B cell (primary cell): ENCODE measurements at regions not wholly inside any gene's neighbourhood (a gene's known extent, or its start where the extent isn't known, plus 50 kb on each side); places are given as distances from the start of the nearest gene placed in this dataset.

ENCODE experiments used
- ATAC-seq: fragments of 200-7000 bp; cut with Tn5 transposase; one replicate; pipeline ENCODE4 v1.10.0; 2021; ENCODE audit warnings: low read depth, mild to moderate bottlenecking, moderate number of reproducible peaks, moderate library complexity
- CTCF ChIA-PET: fragments of 350-600 bp; sonication (Branson Sonifier 250); formaldehyde crosslinking; loops from one replicate; lab custom pipeline; 2021; ENCODE audit warnings: antibody characterized with exemption, inconsistent platforms; lab: Charles Lee
- POLR2A ChIA-PET: fragments of 350-600 bp; sonication (Branson Sonifier 250); formaldehyde crosslinking; loops from one replicate; lab custom pipeline; 2021; ENCODE audit warnings: antibody characterized with exemption; lab: Charles Lee
- DNase-seq: peaks from one replicate; pipeline ENCODE4 v3.0.0; 2013
- H2AFZ ChIP-seq: 2 replicates; pipeline ENCODE4 v1.6.1; 2012; ENCODE audit warnings: mild to moderate bottlenecking, low read depth, low read length; ENCODE audit not compliant: insufficient read depth, poor library complexity, severe bottlenecking
- H3K27ac ChIP-seq, 2 donors: 1 replicate in 1 of 2; 2 replicates in 1 of 2; pipeline ENCODE4 v1.5.1; 2012 to 2013; ENCODE audit warnings: low read length in 2 of 2, mild to moderate bottlenecking in 2 of 2, moderate library complexity in 1 of 2
- H3K27me3 ChIP-seq, 4 experiments: fragments of 200-600 bp in 1 of 4; sonication (generic) in 1 of 4; replicated peaks in 1 of 4; 1 replicate in 2 of 4; 2 replicates in 2 of 4; pipeline versions ENCODE4 v1.6.1 to v1.7.0; 2013 to 2016; ENCODE audit warnings: low read length in 3 of 4, mild to moderate bottlenecking in 2 of 4, mixed read lengths in 1 of 4, moderate library complexity in 1 of 4; ENCODE audit not compliant: insufficient read depth in 4 of 4, control insufficient read depth in 3 of 4; ENCODE audit errors: control extremely low read depth in 1 of 4
- H3K36me3 ChIP-seq, 2 experiments: replicated peaks in 1 of 2; 1 replicate in 1 of 2; 2 replicates in 1 of 2; pipeline versions ENCODE4 v1.6.1 to v1.7.1; 2013; ENCODE audit warnings: low read length in 1 of 2; ENCODE audit not compliant: insufficient read depth in 2 of 2, control insufficient read depth in 1 of 2; ENCODE audit errors: control extremely low read depth in 1 of 2, extremely low read depth in 1 of 2
- H3K4me1 ChIP-seq, 2 donors: fragments of 200-600 bp in 1 of 2; sonication (generic) in 1 of 2; 1 replicate in 1 of 2; 2 replicates in 1 of 2; pipeline versions ENCODE4 v1.5.1 to v1.6.1; 2013 to 2017; ENCODE audit warnings: low read length in 2 of 2; ENCODE audit not compliant: control insufficient read depth in 2 of 2, insufficient read depth in 2 of 2
- H3K4me2 ChIP-seq: replicated peaks from 2 replicates; pipeline ENCODE3; 2012; ENCODE audit warnings: mild to moderate bottlenecking, low read depth, low read length; ENCODE audit not compliant: poor library complexity, severe bottlenecking
- H3K4me3 ChIP-seq, 5 experiments: fragments of 200-600 bp in 1 of 5; sonication (generic) in 1 of 5; 1 replicate in 3 of 5; 2 replicates in 2 of 5; pipeline versions ENCODE4 v1.5.1 to v1.7.0; 2011 to 2016; ENCODE audit warnings: low read length in 4 of 5, mild to moderate bottlenecking in 4 of 5, low read depth in 2 of 5, control low read depth in 1 of 5, moderate library complexity in 1 of 5; ENCODE audit not compliant: insufficient read depth in 1 of 5; ENCODE audit errors: control extremely low read depth in 1 of 5, extremely low read depth in 1 of 5
- H3K79me2 ChIP-seq: fragments of 200-600 bp; sonication (generic); one replicate; pipeline ENCODE4 v1.6.0; 2016; ENCODE audit warnings: low read length; ENCODE audit not compliant: control insufficient read depth, insufficient read depth
- H3K9ac ChIP-seq: fragments of 200-600 bp; sonication (generic); 2 replicates; pipeline ENCODE4 v1.6.1; 2017; ENCODE audit warnings: mild to moderate bottlenecking, low read length, moderate library complexity
- H3K9me3 ChIP-seq, 3 donors: one replicate each; pipeline versions ENCODE4 v1.6.1 to v1.7.1; 2013; ENCODE audit warnings: low read length in 2 of 3; ENCODE audit not compliant: control insufficient read depth in 2 of 3, insufficient read depth in 1 of 3; ENCODE audit errors: control extremely low read depth in 1 of 3
- H4K20me1 ChIP-seq: 2 replicates; pipeline ENCODE4 v1.6.0; 2012; ENCODE audit warnings: mild to moderate bottlenecking, low read length; ENCODE audit not compliant: insufficient read depth, control insufficient read depth, poor library complexity, severe bottlenecking
- H3K27ac Mint-ChIP-seq: one replicate; pipeline ENCODE4 v1.8.0; 2021; ENCODE audit warnings: mixed read lengths
- H3K27me3 Mint-ChIP-seq: one replicate; pipeline ENCODE4 v1.8.0; 2021; ENCODE audit warnings: mixed read lengths
- H3K4me1 Mint-ChIP-seq: one replicate; pipeline ENCODE4 v1.8.0; 2021; ENCODE audit warnings: mixed read lengths
- H3K4me3 Mint-ChIP-seq: one replicate; pipeline ENCODE4 v1.8.0; 2021; ENCODE audit warnings: mixed read lengths
- H3K9me3 Mint-ChIP-seq: one replicate; pipeline ENCODE4 v1.8.0; 2022; ENCODE audit warnings: mixed read lengths; ENCODE audit not compliant: insufficient read depth
- EZH2 ChIP-seq: IDR thresholded peaks from 2 replicates; pipeline ENCODE4 v1.6.1; 2012; ENCODE audit warnings: borderline replicate concordance, low read depth, mild to moderate bottlenecking, moderate library complexity, low read length; ENCODE audit not compliant: insufficient read depth, poor library complexity, severe bottlenecking
- WGBS: methylation state at CpG from one replicate; pipeline ENCODE4 v1.1.5; 2013; ENCODE audit warnings: missing lambda C conversion rate; ENCODE audit not compliant: insufficient coverage; 5-methylcytosine and 5-hydroxymethylcytosine counted together
- intact Hi-C: fragments of 100-400 bp; cut with micrococcal nuclease; formaldehyde crosslinking; loops from one replicate; pipeline ENCODE4 v1.10.0; 2022
- TF ChIP-seq, protein P1 (sequence below): fragments of 200-600 bp; IDR thresholded peaks from one replicate; pipeline ENCODE4 v1.8.0; 2022; ENCODE audit warnings: antibody characterized with exemption, mild to moderate bottlenecking

- H3K27ac ChIP-seq = no peak overlapping the region
- Mint-ChIP-seq H3K4me3 (no peak overlapping the region), H3K27ac (no peak overlapping the region), H3K9me3 (no peaks in the 10 kb centered on the region), H3K27me3 (no peaks in the 10 kb centered on the region), H3K4me1 (no peaks in the 10 kb centered on the region)
- no peaks in the 10 kb centered on the region for H3K4me1 ChIP-seq
- H4K20me1 ChIP-seq = no peaks in the 10 kb centered on the region
- H3K79me2 ChIP-seq = no peaks in the 10 kb centered on the region
- H3K9me3 ChIP-seq = peaks cover 0 to 10% (median 0%) of the 10 kb centered on the region in 3 donors
- intact Hi-C loops = no loop called here
- WGBS = 49% methylated on average over 6 of the region's 8 CpGs
- H3K27me3 ChIP-seq = peaks cover 0 to 2% (median 0%) of the 10 kb centered on the region in 4 experiments
- H3K4me3 ChIP-seq = no peak overlapping the region
- H2AFZ ChIP-seq = no peak overlapping the region
- POLR2A ChIA-PET = no interaction called here
- no peaks in the 10 kb centered on the region for H3K36me3 ChIP-seq
- CTCF ChIA-PET = no interaction called here
- H3K4me2 ChIP-seq = no peak overlapping the region
- ATAC-seq (no peak), DNase-seq (no peak)
- no peak overlapping the region for H3K9ac ChIP-seq
- TF ChIP-seq EZH2 = no peak
- TF ChIP-seq, protein P1, sequence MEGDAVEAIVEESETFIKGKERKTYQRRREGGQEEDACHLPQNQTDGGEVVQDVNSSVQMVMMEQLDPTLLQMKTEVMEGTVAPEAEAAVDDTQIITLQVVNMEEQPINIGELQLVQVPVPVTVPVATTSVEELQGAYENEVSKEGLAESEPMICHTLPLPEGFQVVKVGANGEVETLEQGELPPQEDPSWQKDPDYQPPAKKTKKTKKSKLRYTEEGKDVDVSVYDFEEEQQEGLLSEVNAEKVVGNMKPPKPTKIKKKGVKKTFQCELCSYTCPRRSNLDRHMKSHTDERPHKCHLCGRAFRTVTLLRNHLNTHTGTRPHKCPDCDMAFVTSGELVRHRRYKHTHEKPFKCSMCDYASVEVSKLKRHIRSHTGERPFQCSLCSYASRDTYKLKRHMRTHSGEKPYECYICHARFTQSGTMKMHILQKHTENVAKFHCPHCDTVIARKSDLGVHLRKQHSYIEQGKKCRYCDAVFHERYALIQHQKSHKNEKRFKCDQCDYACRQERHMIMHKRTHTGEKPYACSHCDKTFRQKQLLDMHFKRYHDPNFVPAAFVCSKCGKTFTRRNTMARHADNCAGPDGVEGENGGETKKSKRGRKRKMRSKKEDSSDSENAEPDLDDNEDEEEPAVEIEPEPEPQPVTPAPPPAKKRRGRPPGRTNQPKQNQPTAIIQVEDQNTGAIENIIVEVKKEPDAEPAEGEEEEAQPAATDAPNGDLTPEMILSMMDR = no peak
These were observed 663.3 kb upstream of the MGMT start for GRCh38 chr10:128803790-128804189.

DNA sequence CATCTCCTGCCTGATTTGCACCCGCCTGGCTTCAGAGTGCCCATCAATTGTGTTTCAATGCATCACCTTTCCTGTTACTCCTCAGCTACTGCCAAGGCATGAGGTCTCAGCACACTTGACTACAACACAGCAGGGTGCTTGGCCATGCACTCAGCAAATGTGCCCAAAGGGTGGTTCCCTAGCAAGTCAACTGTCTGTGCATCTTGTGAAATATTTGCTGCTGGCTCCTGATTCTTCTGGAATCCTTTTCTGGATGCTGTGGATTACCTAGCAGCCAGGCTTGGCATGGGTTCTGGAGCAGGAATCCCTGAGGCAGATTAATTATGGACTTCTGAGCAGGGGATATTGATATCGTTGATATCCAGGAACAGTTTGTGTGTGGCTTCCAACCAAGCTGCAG, 662.6 kb upstream of the MGMT start:
- Histone ChIP-seq H3K9me3 (peaks cover 0 to 10% (median 0%) of the 10 kb centered on the region in 3 donors), H3K4me3 (no peak overlapping the region), H3K4me2 (no peak overlapping the region), H3K79me2 (no peaks in the 10 kb centered on the region), H4K20me1 (no peaks in the 10 kb centered on the region), H2AFZ (no peak overlapping the region), H3K4me1 (no peaks in the 10 kb centered on the region), H3K27me3 (peaks cover 0 to 2% (median 0%) of the 10 kb centered on the region in 4 experiments), H3K27ac (no peak overlapping the region), H3K9ac (no peak overlapping the region), H3K36me3 (no peaks in the 10 kb centered on the region)
- Mint-ChIP-seq H3K4me3 (no peak overlapping the region), H3K27ac (no peak overlapping the region), H3K27me3 (no peaks in the 10 kb centered on the region), H3K4me1 (no peaks in the 10 kb centered on the region), H3K9me3 (no peaks in the 10 kb centered on the region)
- CTCF ChIA-PET = interaction anchor here (0.6 kb wide), 1 partner anchor 1309 kb away, joined by 3 read pairs; no protein-coding TSS in a partner anchor
- 92% methylated on average over 2 of the region's 2 CpGs for WGBS
- DNase-seq = no peak
- intact Hi-C loops = no loop called here
- no peak for TF ChIP-seq EZH2
- TF ChIP-seq, protein P1 = no peak
- ATAC-seq = no peak
- POLR2A ChIA-PET = no interaction called here
